HG02763 (cell line): ENCODE measurements at regions not wholly inside any gene's neighbourhood (a gene's known extent, or its start where the extent isn't known, plus 50 kb on each side); places are given as distances from the start of the nearest gene placed in this dataset.
"Not testable (repeated sequence)": the region's sequence is repeated elsewhere in the genome, so short reads cannot be mapped to it uniquely, and the experiment has no call there.

ENCODE experiments used
- ATAC-seq: cut with Tn5 transposase; IDR thresholded peaks from one replicate; pipeline ENCODE4 v1.9.1; 2021; ENCODE audit warnings: mild to moderate bottlenecking, moderate library complexity; ENCODE audit not compliant: unreplicated experiment

DNA sequence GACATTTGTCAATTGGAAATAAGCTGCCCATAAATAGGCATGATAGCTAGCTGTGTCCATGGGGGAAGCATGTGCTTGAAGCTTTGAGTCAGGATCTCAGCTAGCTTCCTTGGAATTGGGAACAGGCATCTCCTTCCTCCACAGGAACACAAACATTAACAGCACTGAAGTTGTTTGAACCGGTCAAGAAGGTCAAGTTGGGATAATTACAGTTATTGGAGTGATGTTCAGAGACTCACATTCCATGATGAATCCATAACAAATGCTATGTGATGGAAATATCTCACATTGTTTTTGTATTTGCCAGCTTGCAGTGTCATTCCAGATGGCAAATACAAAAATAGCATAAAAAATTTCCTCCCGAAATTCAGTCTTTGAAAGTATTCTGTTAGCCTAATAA, 347.6 kb upstream of the SMIM21 start:
- ATAC-seq: no peak

- ATAC-seq: no peak
These were observed 346.1 kb upstream of the SMIM21 start for GRCh38 chr18:75773618-75774017.

DNA sequence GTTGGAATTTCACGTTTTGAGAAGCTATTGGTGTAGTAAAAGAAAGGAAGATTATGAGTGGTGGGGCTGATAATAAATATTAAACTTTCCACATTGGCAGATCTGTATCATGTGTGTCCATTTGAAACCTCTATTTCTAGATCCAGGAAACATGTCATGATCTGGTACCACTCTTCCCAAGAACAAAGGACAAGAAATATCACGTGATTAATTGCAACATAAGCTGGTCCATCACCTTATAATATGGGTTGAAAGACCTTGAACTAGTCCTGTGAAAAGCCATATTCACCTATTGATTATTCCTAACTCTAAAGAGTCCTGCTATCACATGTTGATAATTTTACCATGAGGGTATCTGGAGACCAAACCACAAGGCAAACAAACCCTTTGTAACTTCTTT, 335.3 kb upstream of the SMIM21 start:
- ATAC-seq: no peak

GRCh38 chr18:75760208-75760607, 332.7 kb upstream of the SMIM21 start:
- ATAC-seq: no peak

GRCh38 chr18:75757951-75758350, 330.4 kb upstream of the SMIM21 start:
- no peak for ATAC-seq

DNA sequence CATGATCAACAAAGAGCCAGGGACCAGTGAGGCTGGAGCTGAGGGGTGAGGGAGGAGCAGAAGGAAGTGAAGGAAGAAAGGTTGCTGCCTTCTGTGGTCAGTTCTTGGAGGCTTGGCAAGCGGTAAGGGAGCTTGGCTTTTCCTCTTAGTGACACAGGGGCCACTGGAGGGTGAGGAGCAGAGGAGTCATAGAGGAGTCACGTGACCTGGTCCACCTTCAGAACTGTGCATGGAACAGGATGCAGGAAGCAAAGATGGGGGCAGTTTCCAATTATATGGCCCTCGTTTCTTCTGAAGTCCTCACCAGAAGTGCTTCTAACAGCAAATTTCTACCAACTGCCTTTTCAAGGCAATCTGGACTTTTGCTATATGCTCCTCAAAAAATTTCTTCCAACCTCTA, 326.9 kb upstream of the SMIM21 start:
- no peak for ATAC-seq

GRCh38 chr18:75753753-75754152, 326.2 kb upstream of the SMIM21 start:
- no peak for ATAC-seq

- ATAC-seq: no peak
These were observed 325.3 kb upstream of the SMIM21 start for GRCh38 chr18:75752740-75753263.

DNA sequence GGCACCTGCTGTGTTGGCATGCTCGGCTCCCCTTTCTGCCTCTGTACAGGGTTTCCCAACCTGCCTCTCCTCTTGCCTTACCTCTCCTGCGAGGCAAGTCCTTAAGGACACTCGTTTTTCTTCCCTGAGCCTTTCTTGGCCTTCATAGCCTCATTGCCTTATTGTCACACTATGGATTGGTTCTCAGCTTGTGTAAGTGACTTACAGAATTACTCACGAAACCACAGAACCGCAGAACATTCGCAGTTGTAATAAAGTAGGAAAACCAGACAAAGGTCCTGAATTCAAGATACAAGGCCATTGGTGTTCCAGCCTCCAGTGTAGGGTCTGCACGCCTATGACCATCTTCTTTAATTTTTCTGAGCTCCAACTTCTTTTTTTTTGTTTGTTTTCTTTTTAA, 317.6 kb upstream of the SMIM21 start:
- ATAC-seq: no peak

DNA sequence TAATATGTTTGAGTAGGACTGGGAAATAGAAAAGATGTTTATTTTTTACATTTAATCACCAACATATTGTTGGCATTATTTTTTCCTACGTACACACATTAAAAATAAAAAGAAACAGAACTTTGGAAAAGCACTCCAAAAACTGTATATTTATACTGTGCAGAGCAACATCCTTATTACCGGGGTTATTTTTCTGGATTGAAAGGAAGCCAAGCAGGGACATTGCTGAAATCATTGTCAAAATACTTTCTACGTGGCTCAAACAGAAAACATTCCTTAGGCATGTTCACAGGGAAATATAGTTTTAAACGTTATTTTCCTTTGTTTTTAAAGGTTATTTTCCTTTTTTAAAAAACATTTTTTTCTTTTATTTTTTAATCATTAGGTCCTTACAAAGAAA, 315.0 kb upstream of the SMIM21 start:
- ATAC-seq: no peak

DNA sequence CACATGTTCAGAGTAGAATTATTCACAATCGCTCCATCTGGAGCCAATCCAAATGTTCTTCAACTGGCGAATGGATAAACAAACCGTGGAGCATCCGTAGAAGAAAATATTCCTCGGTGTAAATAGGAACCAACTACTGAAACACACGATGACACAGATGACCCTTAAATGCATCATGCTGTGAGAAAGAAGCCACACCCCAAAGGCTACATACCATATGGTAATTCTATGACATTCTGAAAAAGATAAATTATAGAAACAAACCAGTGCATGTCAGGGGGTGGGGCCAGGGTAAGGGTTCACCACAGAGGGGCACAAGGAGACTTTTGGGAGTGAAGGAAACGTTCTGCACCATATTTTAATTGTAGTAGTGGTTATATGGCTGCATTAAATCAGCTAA, 312.2 kb upstream of the SMIM21 start:
- no peak for ATAC-seq

- ATAC-seq: no peak
These were observed 307.8 kb upstream of the SMIM21 start for GRCh38 chr18:75735291-75735690.

DNA sequence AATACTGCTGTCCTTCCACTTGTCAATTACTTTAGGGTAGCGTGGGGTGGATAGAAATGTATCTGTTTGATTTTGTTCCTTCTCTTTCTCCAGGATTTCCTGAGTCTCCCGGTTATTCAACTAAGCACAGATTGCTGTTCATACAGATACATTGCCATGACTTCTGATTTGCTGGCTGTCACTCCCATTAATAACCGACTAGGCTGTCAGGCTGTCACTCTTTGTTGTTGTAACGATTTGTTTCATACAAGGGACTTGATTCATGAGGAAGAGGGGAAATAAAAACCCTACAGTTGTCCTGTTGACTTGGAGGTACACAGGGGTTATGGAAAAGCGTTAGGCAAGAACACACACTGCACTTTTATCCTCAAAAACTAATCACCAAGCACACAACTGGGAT, 302.7 kb upstream of the SMIM21 start:
- no peak for ATAC-seq

DNA sequence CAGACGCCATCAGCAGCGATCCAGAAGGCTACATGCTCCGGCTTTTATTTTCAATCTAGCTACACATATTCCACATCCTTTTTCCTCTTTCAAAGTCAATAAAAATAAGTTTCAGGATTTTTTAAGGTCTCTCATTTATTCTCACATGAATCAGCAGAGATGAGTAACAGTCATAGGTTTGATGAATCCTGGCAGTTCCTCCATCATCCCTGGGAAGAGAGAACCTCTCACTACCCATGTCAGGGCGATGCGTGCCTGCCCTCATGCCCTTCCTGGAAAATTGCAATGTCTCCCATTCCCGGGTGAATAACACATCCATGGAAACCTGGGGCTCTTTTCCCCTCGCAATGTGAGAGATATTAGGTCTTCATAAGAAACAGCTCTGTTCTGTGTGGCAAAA, 301.1 kb upstream of the SMIM21 start:
- ATAC-seq: no peak

DNA sequence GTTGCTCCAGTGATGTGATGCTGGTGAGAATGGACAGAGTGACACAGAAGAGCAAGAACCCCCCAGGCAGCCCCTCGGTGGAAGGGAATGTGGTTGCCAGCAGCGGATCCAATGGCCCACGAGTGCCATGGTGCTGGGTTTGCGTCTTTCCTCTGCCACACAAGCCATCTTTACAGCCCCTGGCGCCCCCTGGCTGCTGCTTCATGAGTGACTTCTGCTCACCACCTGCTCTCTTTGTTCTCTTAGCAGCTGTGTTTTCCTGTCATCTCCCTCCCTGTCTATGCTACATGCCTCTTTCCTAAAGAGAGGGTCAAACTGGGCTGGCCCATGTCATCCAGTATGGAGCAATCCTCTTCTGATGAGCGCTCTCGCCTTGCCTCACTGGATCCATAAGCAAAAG, 300.0 kb upstream of the SMIM21 start:
- ATAC-seq: no peak

- ATAC-seq: no peak
These were observed 296.2 kb upstream of the SMIM21 start for GRCh38 chr18:75723521-75724340.

DNA sequence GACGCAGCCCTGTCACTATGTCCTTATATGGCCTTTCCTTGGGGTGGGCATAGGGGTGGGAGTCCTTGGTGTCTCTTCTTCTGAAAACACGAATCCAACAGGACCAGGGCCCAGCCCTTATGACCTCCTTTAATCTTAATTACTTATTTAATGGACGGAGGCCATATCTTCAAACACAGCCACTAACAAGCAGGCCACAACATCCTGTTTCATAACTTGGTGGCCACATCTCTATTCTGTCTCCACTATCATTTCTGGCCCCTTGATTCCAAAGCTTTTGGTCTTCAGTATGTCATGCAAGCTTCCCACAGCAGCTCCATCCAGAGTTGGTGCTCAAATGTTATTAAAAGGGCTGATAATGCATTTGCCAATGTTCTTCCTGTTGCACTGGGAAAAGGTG, 287.3 kb upstream of the SMIM21 start:
- no peak for ATAC-seq

- ATAC-seq: not testable (repeated sequence)
These were observed 284.8 kb upstream of the SMIM21 start for GRCh38 chr18:75712124-75712867.

- ATAC-seq: no peak
These were observed 273.1 kb upstream of the SMIM21 start for GRCh38 chr18:75700561-75700960.

GRCh38 chr18:75698861-75699260, 271.4 kb upstream of the SMIM21 start:
- no peak for ATAC-seq

GRCh38 chr18:75697493-75697892, 270.0 kb upstream of the SMIM21 start:
- ATAC-seq: no peak

DNA sequence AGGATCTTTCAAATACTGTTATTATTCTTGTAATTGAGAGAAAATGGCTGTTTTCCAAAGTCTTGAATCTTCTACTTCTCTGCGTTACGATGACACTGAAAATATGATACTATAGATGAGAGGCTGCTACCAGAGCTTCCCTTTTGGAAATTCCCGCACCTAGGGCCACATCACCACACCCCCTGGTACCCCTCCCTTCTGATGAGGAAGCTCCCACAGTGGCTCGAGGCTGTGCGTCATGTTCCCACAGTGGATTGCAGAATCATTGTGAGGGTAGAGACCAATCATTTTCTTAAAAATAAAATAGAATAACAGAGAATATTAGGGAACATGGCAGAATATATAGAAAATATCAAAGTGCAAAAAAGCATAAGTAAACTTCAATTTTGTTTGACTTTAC, 268.9 kb upstream of the SMIM21 start:
- ATAC-seq: no peak
